ENCODE measurements at regions not wholly inside any gene's neighbourhood (a gene's known extent, or its start where the extent isn't known, plus 50 kb on each side); places are given as distances from the start of the nearest gene placed in this dataset.
"Not testable (repeated sequence)": the region's sequence is repeated elsewhere in the genome, so short reads cannot be mapped to it uniquely, and the experiment has no call there.

DNA sequence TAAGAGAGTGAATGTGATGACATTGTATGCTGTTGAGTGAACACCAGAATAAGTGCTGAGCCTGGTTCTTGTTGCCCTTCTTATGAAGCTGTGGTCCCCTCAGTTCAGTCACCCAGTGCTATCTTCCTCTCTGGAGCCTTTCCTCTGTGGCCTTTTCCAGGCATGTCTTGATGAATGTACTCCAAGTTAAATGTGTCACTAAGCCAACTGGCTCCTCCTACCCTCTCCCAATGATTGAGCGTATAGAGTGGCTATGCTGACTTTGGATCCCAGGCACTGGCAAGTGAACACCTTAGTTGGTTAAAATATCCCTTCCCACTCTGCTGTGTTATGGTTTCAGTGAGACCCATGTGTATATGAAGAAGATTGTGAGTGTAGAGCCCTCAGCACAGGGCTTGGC lies 134.1 kb upstream of the MAMLD1 start:
- Histone ChIP-seq H3K9me3 (ENCODE audit: control insufficient read depth in 2 of 3, low read length in 3 of 3) (no peaks in the 10 kb centered on the region), H3K4me1 (ENCODE audit: control insufficient read depth in 2 of 2, insufficient read depth in 2 of 2, low read length in 2 of 2) (no peaks in the 10 kb centered on the region), H3K36me3 (ENCODE audit: control insufficient read depth in 2 of 3, insufficient read depth in 3 of 3, low read length in 3 of 3) (no peaks in the 10 kb centered on the region), H3K27me3 (ENCODE audit: control insufficient read depth in 2 of 2, insufficient read depth in 2 of 2, low read length in 2 of 2) (no peaks in the 10 kb centered on the region), H3K27ac (ENCODE audit: low read depth, low read length) (no peak overlapping the region), H3K4me3 (ENCODE audit: low read length) (no peak overlapping the region)
- H3K4me3 Mint-ChIP-seq = no peak overlapping the region
- ChIA-PET POLR2A (no interaction called here), CTCF (no interaction called here)
- H3K9me3 Mint-ChIP-seq = no peaks in the 10 kb centered on the region
- DNase-seq (no peak), ATAC-seq (no peak)
- H3K27ac Mint-ChIP-seq = no peak overlapping the region
- intact Hi-C loops (cut with micrococcal nuclease) = no loop called here
- peaks cover 0 to 3% (median 0%) of the 10 kb centered on the region in 7 donors for H3K4me1 Mint-ChIP-seq
- H3K36me3 Mint-ChIP-seq = no peaks in the 10 kb centered on the region
- peaks cover 0 to 2% (median 0%) of the 10 kb centered on the region in 5 donors for H3K27me3 Mint-ChIP-seq

DNA sequence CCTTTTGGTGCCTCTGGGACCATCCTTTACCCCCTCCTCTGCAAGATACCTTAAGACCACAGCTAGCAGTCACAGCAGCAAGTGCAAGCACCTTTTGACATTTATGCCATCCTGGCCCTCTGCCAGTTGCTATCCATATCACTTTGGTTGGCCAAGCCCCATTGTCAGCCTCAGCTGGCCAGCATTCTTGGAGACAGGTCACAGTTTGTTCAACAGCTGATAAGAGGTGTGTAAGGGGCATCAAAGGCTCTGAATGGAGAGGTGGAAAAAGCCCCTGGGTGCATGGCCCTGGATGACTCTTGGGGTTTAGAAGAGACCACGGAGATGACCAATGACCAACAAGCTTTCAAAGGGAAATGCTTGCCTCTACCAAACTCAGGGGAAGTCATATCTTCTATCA lies 133.6 kb upstream of the MAMLD1 start:
- no peak overlapping the region for H3K4me3 Mint-ChIP-seq
- H3K9me3 Mint-ChIP-seq = no peaks in the 10 kb centered on the region
- intact Hi-C loops (cut with micrococcal nuclease) = no loop called here
- H3K36me3 ChIP-seq (ENCODE audit: control insufficient read depth in 2 of 3, insufficient read depth in 3 of 3, low read length in 3 of 3) = no peaks in the 10 kb centered on the region
- no peaks in the 10 kb centered on the region for H3K27me3 ChIP-seq (ENCODE audit: control insufficient read depth in 2 of 2, insufficient read depth in 2 of 2, low read length in 2 of 2)
- ATAC-seq = no peak
- peaks cover 0 to 2% (median 0%) of the 10 kb centered on the region in 5 donors for H3K27me3 Mint-ChIP-seq
- ChIA-PET CTCF (no interaction called here), POLR2A (no interaction called here)
- no peaks in the 10 kb centered on the region for H3K4me1 ChIP-seq (ENCODE audit: control insufficient read depth in 2 of 2, insufficient read depth in 2 of 2, low read length in 2 of 2)
- no peaks in the 10 kb centered on the region for H3K36me3 Mint-ChIP-seq
- H3K9me3 ChIP-seq (ENCODE audit: control insufficient read depth in 2 of 3, low read length in 3 of 3) = no peaks in the 10 kb centered on the region
- no peak overlapping the region for H3K27ac Mint-ChIP-seq
- DNase-seq = no peak
- no peak overlapping the region for H3K4me3 ChIP-seq (ENCODE audit: low read length)
- H3K27ac ChIP-seq (ENCODE audit: low read depth, low read length) = no peak overlapping the region
- peaks cover 0 to 3% (median 0%) of the 10 kb centered on the region in 7 donors for H3K4me1 Mint-ChIP-seq

DNA sequence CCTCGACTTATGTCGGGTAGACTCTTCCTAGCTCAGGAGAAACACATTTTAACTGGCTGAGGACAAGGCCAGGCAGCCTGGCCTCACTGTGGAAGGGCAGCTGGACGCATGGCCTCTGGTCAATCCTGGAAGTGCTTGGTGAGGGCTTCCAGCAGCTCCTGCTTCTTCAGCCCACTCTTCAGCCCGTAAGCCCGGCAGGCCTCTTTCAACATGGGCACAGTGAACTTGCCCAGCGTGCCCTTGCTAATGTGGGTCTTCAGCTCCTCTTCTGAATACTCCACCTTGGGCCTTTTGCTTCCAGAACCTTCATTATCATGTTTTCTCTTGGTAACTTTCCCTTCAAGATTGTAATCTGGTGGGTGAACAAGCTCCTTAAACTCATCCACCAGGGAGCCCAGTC lies 132.2 kb upstream of the MAMLD1 start:
- DNase-seq; H3K4me3 ChIP-seq (ENCODE audit: low read length); POLR2A ChIA-PET; H3K36me3 ChIP-seq (ENCODE audit: control insufficient read depth in 2 of 3, insufficient read depth in 3 of 3, low read length in 3 of 3); ATAC-seq; H3K4me1 ChIP-seq (ENCODE audit: control insufficient read depth in 2 of 2, insufficient read depth in 2 of 2, low read length in 2 of 2); H3K36me3 Mint-ChIP-seq; H3K27ac ChIP-seq (ENCODE audit: low read depth, low read length); H3K4me3 Mint-ChIP-seq; H3K27me3 Mint-ChIP-seq; H3K9me3 Mint-ChIP-seq; H3K27me3 ChIP-seq (ENCODE audit: control insufficient read depth in 2 of 2, insufficient read depth in 2 of 2, low read length in 2 of 2); intact Hi-C loops (cut with micrococcal nuclease); H3K4me1 Mint-ChIP-seq; H3K9me3 ChIP-seq (ENCODE audit: control insufficient read depth in 2 of 3, low read length in 3 of 3); H3K27ac Mint-ChIP-seq; CTCF ChIA-PET: not testable (repeated sequence)

DNA sequence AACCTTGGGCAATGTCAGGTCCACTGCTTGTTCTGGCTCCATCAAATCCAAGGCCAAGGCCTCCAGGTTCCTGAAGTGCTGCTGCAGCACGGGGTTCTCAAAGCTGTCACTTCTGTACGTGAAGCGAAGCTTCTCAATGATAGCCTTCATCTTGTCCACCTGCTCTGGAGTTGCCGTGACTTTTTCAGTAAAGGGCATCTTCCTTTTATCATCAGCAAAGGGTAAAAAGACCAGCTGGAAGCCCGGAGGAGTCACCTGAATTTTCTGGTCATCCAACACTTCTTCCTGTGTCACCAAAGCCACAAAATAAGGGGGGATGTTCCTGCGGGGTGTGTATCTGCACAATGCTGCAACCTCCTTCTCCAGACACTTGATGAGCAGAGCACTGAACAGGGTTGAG lies 131.7 kb upstream of the MAMLD1 start:
- H3K4me3 ChIP-seq (ENCODE audit: low read length); H3K36me3 Mint-ChIP-seq; ATAC-seq; H3K4me3 Mint-ChIP-seq; H3K36me3 ChIP-seq (ENCODE audit: control insufficient read depth in 2 of 3, insufficient read depth in 3 of 3, low read length in 3 of 3); H3K27me3 Mint-ChIP-seq; H3K27me3 ChIP-seq (ENCODE audit: control insufficient read depth in 2 of 2, insufficient read depth in 2 of 2, low read length in 2 of 2); CTCF ChIA-PET; H3K9me3 Mint-ChIP-seq; H3K4me1 Mint-ChIP-seq; H3K4me1 ChIP-seq (ENCODE audit: control insufficient read depth in 2 of 2, insufficient read depth in 2 of 2, low read length in 2 of 2); H3K27ac Mint-ChIP-seq; intact Hi-C loops (cut with micrococcal nuclease); POLR2A ChIA-PET; H3K9me3 ChIP-seq (ENCODE audit: control insufficient read depth in 2 of 3, low read length in 3 of 3); DNase-seq; H3K27ac ChIP-seq (ENCODE audit: low read depth, low read length): not testable (repeated sequence)

- H3K27me3 Mint-ChIP-seq; ATAC-seq; POLR2A ChIA-PET; CTCF ChIA-PET; H3K4me1 Mint-ChIP-seq; H3K36me3 Mint-ChIP-seq; H3K9me3 Mint-ChIP-seq; H3K4me3 Mint-ChIP-seq; H3K36me3 ChIP-seq (ENCODE audit: control insufficient read depth in 2 of 3, insufficient read depth in 3 of 3, low read length in 3 of 3); H3K27me3 ChIP-seq (ENCODE audit: control insufficient read depth in 2 of 2, insufficient read depth in 2 of 2, low read length in 2 of 2); H3K4me3 ChIP-seq (ENCODE audit: low read length); H3K27ac Mint-ChIP-seq; DNase-seq; H3K4me1 ChIP-seq (ENCODE audit: control insufficient read depth in 2 of 2, insufficient read depth in 2 of 2, low read length in 2 of 2); H3K9me3 ChIP-seq (ENCODE audit: control insufficient read depth in 2 of 3, low read length in 3 of 3); intact Hi-C loops (cut with micrococcal nuclease); H3K27ac ChIP-seq (ENCODE audit: low read depth, low read length): not testable (repeated sequence)
Measured at GRCh38 chrX:150232222-150232621, 130.9 kb upstream of the MAMLD1 start.

GRCh38 chrX:150234126-150234525 lies 129.0 kb upstream of the MAMLD1 start:
- ChIA-PET POLR2A (no interaction called here), CTCF (no interaction called here)
- Histone ChIP-seq H3K9me3 (ENCODE audit: control insufficient read depth in 2 of 3, low read length in 3 of 3) (no peaks in the 10 kb centered on the region), H3K36me3 (ENCODE audit: control insufficient read depth in 2 of 3, insufficient read depth in 3 of 3, low read length in 3 of 3) (no peaks in the 10 kb centered on the region), H3K4me1 (ENCODE audit: control insufficient read depth in 2 of 2, insufficient read depth in 2 of 2, low read length in 2 of 2) (no peaks in the 10 kb centered on the region), H3K27ac (ENCODE audit: low read depth, low read length) (no peak overlapping the region), H3K4me3 (ENCODE audit: low read length) (no peak overlapping the region), H3K27me3 (ENCODE audit: control insufficient read depth in 2 of 2, insufficient read depth in 2 of 2, low read length in 2 of 2) (no peaks in the 10 kb centered on the region)
- H3K4me3 Mint-ChIP-seq = no peak overlapping the region
- no peak for ATAC-seq
- H3K36me3 Mint-ChIP-seq = no peaks in the 10 kb centered on the region
- no peak overlapping the region for H3K27ac Mint-ChIP-seq
- no peak for DNase-seq
- no peaks in the 10 kb centered on the region for H3K4me1 Mint-ChIP-seq
- no peaks in the 10 kb centered on the region for H3K9me3 Mint-ChIP-seq
- H3K27me3 Mint-ChIP-seq = peaks cover 0 to 4% (median 0%) of the 10 kb centered on the region in 5 donors
- intact Hi-C loops (cut with micrococcal nuclease) = no loop called here

- no peaks in the 10 kb centered on the region for H3K4me1 Mint-ChIP-seq
- no peak overlapping the region for H3K27ac ChIP-seq (ENCODE audit: low read depth, low read length)
- ATAC-seq (no peak), DNase-seq (no peak)
- ChIA-PET POLR2A (no interaction called here), CTCF (no interaction called here)
- intact Hi-C loops (cut with micrococcal nuclease) = no loop called here
- H3K27ac Mint-ChIP-seq = no peak overlapping the region
- H3K27me3 Mint-ChIP-seq = peaks cover 0 to 2% (median 0%) of the 10 kb centered on the region in 5 donors
- no peaks in the 10 kb centered on the region for H3K27me3 ChIP-seq (ENCODE audit: control insufficient read depth in 2 of 2, insufficient read depth in 2 of 2, low read length in 2 of 2)
- no peak overlapping the region for H3K4me3 Mint-ChIP-seq
- no peaks in the 10 kb centered on the region for H3K9me3 ChIP-seq (ENCODE audit: control insufficient read depth in 2 of 3, low read length in 3 of 3)
- no peak overlapping the region for H3K4me3 ChIP-seq (ENCODE audit: low read length)
- no peaks in the 10 kb centered on the region for H3K4me1 ChIP-seq (ENCODE audit: control insufficient read depth in 2 of 2, insufficient read depth in 2 of 2, low read length in 2 of 2)
- no peaks in the 10 kb centered on the region for H3K9me3 Mint-ChIP-seq
- no peaks in the 10 kb centered on the region for H3K36me3 Mint-ChIP-seq
- H3K36me3 ChIP-seq (ENCODE audit: control insufficient read depth in 2 of 3, insufficient read depth in 3 of 3, low read length in 3 of 3) = no peaks in the 10 kb centered on the region
Measured at GRCh38 chrX:150236327-150236726, 126.8 kb upstream of the MAMLD1 start.
